Glutamatergic neuron (in vitro differentiated cells): ENCODE measurements at regions not wholly inside any gene's neighbourhood (a gene's known extent, or its start where the extent isn't known, plus 50 kb on each side); places are given as distances from the start of the nearest gene placed in this dataset.

Experiments used
- DNase-seq: peaks from one replicate; pipeline ENCODE4 v3.0.0; 2022
- H3K27ac Mint-ChIP-seq: one replicate; pipeline ENCODE4 v1.8.0; 2020; ENCODE audit warnings: mild to moderate bottlenecking, mixed read lengths, inconsistent platforms; ENCODE audit not compliant: unreplicated experiment
- H3K27me3 Mint-ChIP-seq: one replicate; pipeline ENCODE4 v1.8.0; 2020; ENCODE audit warnings: mild to moderate bottlenecking, moderate library complexity, mixed read lengths, inconsistent platforms; ENCODE audit not compliant: unreplicated experiment
- H3K36me3 Mint-ChIP-seq: one replicate; pipeline ENCODE4 v1.8.0; 2020; ENCODE audit warnings: mild to moderate bottlenecking, mixed read lengths, inconsistent platforms; ENCODE audit not compliant: unreplicated experiment
- H3K4me1 Mint-ChIP-seq: one replicate; pipeline ENCODE4 v1.8.0; 2020; ENCODE audit warnings: mild to moderate bottlenecking, low read depth, mixed read lengths, inconsistent platforms; ENCODE audit not compliant: unreplicated experiment
- H3K4me3 Mint-ChIP-seq: one replicate; pipeline ENCODE4 v1.8.0; 2020; ENCODE audit warnings: mild to moderate bottlenecking, mixed read lengths, inconsistent platforms; ENCODE audit not compliant: unreplicated experiment
- H3K9me3 Mint-ChIP-seq: one replicate; pipeline ENCODE4 v1.8.0; 2020; ENCODE audit warnings: mild to moderate bottlenecking, moderate library complexity, mixed read lengths, inconsistent platforms; ENCODE audit not compliant: unreplicated experiment
- CTCF ChIP-seq: fragments of 200-600 bp; sonication (generic); IDR thresholded peaks from one replicate; pipeline ENCODE4 v1.5.0; 2021; ENCODE audit not compliant: partially characterized antibody, unreplicated experiment

- Mint-ChIP-seq H3K4me1 (peaks cover 33% of the 10 kb centered on the region), H3K27me3 (peaks cover 8% of the 10 kb centered on the region), H3K36me3 (peaks cover 26% of the 10 kb centered on the region), H3K27ac (peak overlapping the region; percentile 78), H3K9me3 (peaks cover 16% of the 10 kb centered on the region), H3K4me3 (no peak overlapping the region)
- TF ChIP-seq CTCF: no peak
- no peak for DNase-seq
Measured at GRCh38 chr5:124630767-124631704, 115.4 kb downstream of the ZNF608 start.

- Mint-ChIP-seq H3K27ac (peak overlapping the region; percentile 66), H3K4me1 (peaks cover 20% of the 10 kb centered on the region), H3K4me3 (no peak overlapping the region), H3K36me3 (peaks cover 29% of the 10 kb centered on the region), H3K27me3 (peaks cover 7% of the 10 kb centered on the region), H3K9me3 (peaks cover 18% of the 10 kb centered on the region)
- DNase-seq: peak; percentile 31
- TF ChIP-seq CTCF: no peak
Measured at GRCh38 chr5:124628721-124629596, 117.5 kb downstream of the ZNF608 start.

DNA sequence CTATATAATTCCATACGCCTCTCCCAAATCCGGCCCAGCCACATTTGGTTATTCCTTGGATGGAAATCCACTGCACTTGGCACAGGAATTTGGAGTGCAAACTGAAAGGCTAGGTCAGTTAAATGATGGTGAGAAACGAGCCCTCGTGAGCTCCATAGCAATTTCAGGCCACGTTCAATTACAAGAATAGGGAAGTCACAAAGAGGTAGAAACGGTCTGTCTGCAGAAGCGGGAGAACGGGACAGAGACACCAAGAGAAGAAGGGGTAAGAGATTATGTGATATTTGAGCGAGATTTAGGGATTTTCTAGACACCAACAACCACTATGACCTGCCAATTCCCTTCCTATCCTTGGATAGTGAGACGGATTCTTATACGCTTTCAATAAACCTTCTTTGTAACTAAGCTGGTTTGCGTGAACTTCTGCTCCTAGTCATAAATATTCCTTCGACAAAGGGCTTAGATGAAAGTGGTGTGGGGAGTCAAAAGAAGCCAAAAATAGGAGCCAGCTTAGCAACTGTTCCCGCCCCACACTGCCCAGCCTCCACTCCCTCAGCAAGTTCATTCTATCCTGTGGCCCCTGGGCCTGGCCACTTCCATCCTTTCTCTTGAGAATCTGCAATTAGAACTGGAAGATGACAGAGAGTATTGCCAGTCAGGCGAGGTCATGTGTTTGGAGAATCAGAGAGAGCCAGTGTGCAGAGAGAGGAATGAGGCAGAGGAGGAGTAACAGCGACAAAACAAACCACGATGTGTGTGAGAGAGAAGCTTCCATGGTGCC is 118.4 kb downstream of the ZNF608 start:
- Mint-ChIP-seq H3K27ac (peak overlapping the region; percentile 28), H3K36me3 (peaks cover 27% of the 10 kb centered on the region), H3K4me3 (no peak overlapping the region), H3K9me3 (peaks cover 18% of the 10 kb centered on the region), H3K4me1 (peaks cover 17% of the 10 kb centered on the region), H3K27me3 (peaks cover 7% of the 10 kb centered on the region)
- no peak for TF ChIP-seq CTCF
- DNase-seq: no peak

DNA sequence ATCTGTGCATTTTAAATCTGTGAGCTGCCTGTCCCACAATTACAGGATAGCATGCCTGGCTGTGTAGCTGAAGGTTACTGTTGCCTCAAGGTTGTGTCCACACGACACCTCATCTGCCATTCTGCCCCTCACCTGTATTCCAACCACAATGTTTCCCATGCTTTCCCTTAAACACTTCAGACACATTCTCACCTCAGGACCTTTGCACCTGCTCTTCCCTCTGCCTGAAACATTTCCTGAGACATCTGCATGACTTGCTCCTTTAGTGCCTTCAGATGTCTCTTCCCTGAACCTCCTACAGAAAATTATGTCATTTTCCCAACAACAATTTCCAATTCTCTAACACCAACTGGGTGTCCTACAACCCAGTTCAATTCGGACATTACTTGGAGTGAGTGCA is 120.4 kb downstream of the ZNF608 start:
- Mint-ChIP-seq H3K9me3 (peaks cover 14% of the 10 kb centered on the region), H3K36me3 (peaks cover 21% of the 10 kb centered on the region), H3K27ac (no peak overlapping the region), H3K4me1 (peaks cover 12% of the 10 kb centered on the region), H3K27me3 (peaks cover 7% of the 10 kb centered on the region), H3K4me3 (no peak overlapping the region)
- DNase-seq: no peak
- TF ChIP-seq CTCF: no peak
